Body of pancreas (tissue), 4 donors: ENCODE measurements at regions not wholly inside any gene's neighbourhood (a gene's known extent, or its start where the extent isn't known, plus 50 kb on each side); places are given as distances from the start of the nearest gene placed in this dataset.

Experiments
- ATAC-seq: fragments of 150-250 bp; one replicate; pipeline ENCODE4 v1.9.1; 2016
- DNase-seq, 4 donors: peaks; one replicate each; pipeline ENCODE4 v3.0.0-alpha.2; 2019
- H3K27ac ChIP-seq, 4 donors: fragments of 200-600 bp; sonication (generic); 1 replicate in 3 of 4; 2 replicates in 1 of 4; pipeline versions ENCODE4 v1.5.1 to v1.6.1; 2016 to 2019; ENCODE audit warnings: mild to moderate bottlenecking in 1 of 4, mixed read lengths in 1 of 4, moderate library complexity in 1 of 4
- H3K27me3 ChIP-seq, 2 donors: fragments of 200-600 bp; sonication (generic); one replicate each; pipeline ENCODE4 v1.6.0; 2016; ENCODE audit warnings: mild to moderate bottlenecking in 1 of 2
- H3K36me3 ChIP-seq, 2 donors: fragments of 200-600 bp; sonication (generic); replicated peaks in 1 of 2; 2 replicates each; pipeline ENCODE4 v1.5.1; 2016; ENCODE audit warnings: low read depth in 2 of 2; ENCODE audit not compliant: insufficient read depth in 1 of 2
- H3K4me1 ChIP-seq: fragments of 200-600 bp; sonication (generic); one replicate; pipeline ENCODE4 v1.6.0; 2016
- H3K4me3 ChIP-seq, 2 donors: fragments of 200-600 bp; sonication (generic); 1 replicate in 1 of 2; 2 replicates in 1 of 2; pipeline ENCODE4 v1.5.1; 2016 to 2019
- H3K9me3 ChIP-seq, 3 donors: fragments of 200-600 bp; sonication (generic); 1 replicate in 2 of 3; 2 replicates in 1 of 3; pipeline ENCODE4 v1.5.1; 2016
- POLR2A ChIP-seq, 3 donors: fragments of 450-650 bp; IDR thresholded peaks; one replicate each; pipeline ENCODE4 v1.6.1; 2016; ENCODE audit warnings: antibody characterized with exemption in 3 of 3, mild to moderate bottlenecking in 2 of 3
- WGBS, 2 donors: methylation state at CpG; one replicate each; pipeline ENCODE4 v1.1.5; 2017; 5-methylcytosine and 5-hydroxymethylcytosine counted together
- intact Hi-C: fragments of 100-400 bp; cut with DNase I; formaldehyde crosslinking; loops from one replicate; pipeline ENCODE4 v1.15.1; 2023
- TF ChIP-seq, protein P1 (sequence below), 7 experiments: fragments of 450-650 bp in 4 of 7; fragments of 200-600 bp in 3 of 7; sonication (generic) in 3 of 7; IDR thresholded peaks; one replicate each; pipeline ENCODE4 v1.5.1; 2016 to 2019; ENCODE audit warnings: antibody characterized with exemption in 7 of 7

DNA sequence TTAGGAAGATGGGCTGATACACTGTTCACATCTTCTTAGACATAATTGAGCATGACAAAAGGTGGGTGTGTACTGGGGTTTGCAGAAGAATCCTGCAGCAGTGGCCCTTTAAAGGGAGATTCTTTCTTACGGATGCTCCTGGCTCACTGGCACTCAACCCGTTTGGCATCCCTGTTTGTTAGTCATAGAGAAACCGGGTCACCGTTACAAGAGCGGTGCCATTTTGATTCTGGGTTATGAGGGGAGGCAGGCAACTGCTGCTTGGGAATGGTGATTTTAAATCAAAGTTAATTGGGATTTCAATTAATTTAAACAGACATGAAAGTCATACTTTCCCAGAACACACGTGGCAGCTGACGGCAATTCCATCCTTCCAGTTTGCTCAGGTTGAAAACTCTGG, 245.8 kb downstream of the AACS start:
- Histone ChIP-seq H3K4me3 (no peak overlapping the region), H3K36me3 (no peaks in the 10 kb centered on the region), H3K9me3 (no peaks in the 10 kb centered on the region), H3K4me1 (no peaks in the 10 kb centered on the region), H3K27ac (no peak overlapping the region), H3K27me3 (peaks cover 0 to 6% of the 10 kb centered on the region in 2 donors)
- ATAC-seq (no peak), DNase-seq (no peak)
- TF ChIP-seq POLR2A (IDR thresholded peaks at IDR 0.05): no peak
- TF ChIP-seq, protein P1, sequence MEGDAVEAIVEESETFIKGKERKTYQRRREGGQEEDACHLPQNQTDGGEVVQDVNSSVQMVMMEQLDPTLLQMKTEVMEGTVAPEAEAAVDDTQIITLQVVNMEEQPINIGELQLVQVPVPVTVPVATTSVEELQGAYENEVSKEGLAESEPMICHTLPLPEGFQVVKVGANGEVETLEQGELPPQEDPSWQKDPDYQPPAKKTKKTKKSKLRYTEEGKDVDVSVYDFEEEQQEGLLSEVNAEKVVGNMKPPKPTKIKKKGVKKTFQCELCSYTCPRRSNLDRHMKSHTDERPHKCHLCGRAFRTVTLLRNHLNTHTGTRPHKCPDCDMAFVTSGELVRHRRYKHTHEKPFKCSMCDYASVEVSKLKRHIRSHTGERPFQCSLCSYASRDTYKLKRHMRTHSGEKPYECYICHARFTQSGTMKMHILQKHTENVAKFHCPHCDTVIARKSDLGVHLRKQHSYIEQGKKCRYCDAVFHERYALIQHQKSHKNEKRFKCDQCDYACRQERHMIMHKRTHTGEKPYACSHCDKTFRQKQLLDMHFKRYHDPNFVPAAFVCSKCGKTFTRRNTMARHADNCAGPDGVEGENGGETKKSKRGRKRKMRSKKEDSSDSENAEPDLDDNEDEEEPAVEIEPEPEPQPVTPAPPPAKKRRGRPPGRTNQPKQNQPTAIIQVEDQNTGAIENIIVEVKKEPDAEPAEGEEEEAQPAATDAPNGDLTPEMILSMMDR (IDR thresholded peaks at IDR 0.05): no peak
- intact Hi-C loops: no loop called here
- 79 to 81% methylated on average over 7 of the region's 7 CpGs for WGBS, 2 donors

GRCh38 chr12:125312471-125312870, 247.2 kb downstream of the AACS start:
- Histone ChIP-seq H3K27me3 (peaks cover 0 to 6% of the 10 kb centered on the region in 2 donors), H3K4me3 (no peak overlapping the region), H3K4me1 (no peaks in the 10 kb centered on the region), H3K36me3 (no peaks in the 10 kb centered on the region), H3K9me3 (no peaks in the 10 kb centered on the region), H3K27ac (no peak overlapping the region)
- DNase-seq: no peak
- intact Hi-C loops: no loop called here
- TF ChIP-seq, protein P1 (IDR thresholded peaks at IDR 0.05): no peak
- no peak for TF ChIP-seq POLR2A (IDR thresholded peaks at IDR 0.05)
- 65 to 83% methylated on average over 2 to 3 of the region's 3 CpGs for WGBS, 2 donors
- no peak for ATAC-seq

GRCh38 chr12:125314051-125314755, 249.0 kb downstream of the AACS start:
- ATAC-seq: no peak
- no peak for DNase-seq
- TF ChIP-seq POLR2A (IDR thresholded peaks at IDR 0.05): no peak
- TF ChIP-seq, protein P1 (IDR thresholded peaks at IDR 0.05): no peak

DNA sequence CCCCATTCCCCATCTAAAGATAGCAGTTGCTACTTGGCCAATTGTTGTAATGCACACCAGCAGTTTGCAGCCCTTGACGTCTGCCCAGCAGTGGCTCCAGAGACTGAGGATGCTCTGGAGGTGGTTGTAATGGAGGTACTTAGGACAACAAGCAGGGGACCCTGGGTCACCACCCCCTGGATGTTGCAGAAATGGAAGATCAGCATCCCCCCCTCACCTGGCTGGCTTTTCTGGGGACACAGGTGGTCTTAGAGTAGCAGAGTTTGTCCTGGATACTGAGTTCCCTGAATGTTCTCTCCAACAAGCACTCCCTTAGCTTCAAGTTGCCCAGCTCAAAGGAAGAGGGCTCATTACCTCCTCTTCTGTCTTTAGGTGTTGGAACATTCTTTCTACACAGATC, 250.5 kb downstream of the AACS start:
- WGBS, 2 donors: 36 to 44% methylated on average over 1 of the region's 1 CpG
- Histone ChIP-seq H3K27ac (no peak overlapping the region), H3K27me3 (peaks cover 0 to 6% of the 10 kb centered on the region in 2 donors), H3K4me1 (no peaks in the 10 kb centered on the region), H3K9me3 (no peaks in the 10 kb centered on the region), H3K36me3 (no peaks in the 10 kb centered on the region), H3K4me3 (no peak overlapping the region)
- ATAC-seq: no peak
- TF ChIP-seq, protein P1 (IDR thresholded peaks at IDR 0.05): no peak
- TF ChIP-seq POLR2A (IDR thresholded peaks at IDR 0.05): no peak
- DNase-seq: no peak
- intact Hi-C loops: no loop called here

More at GRCh38 chr12:125314051-125314755, 249.0 kb downstream of the AACS start:
- WGBS, 2 donors: 20 to 22% methylated on average over 19 to 22 of the region's 22 CpGs
- H3K27me3 ChIP-seq: peaks cover 0 to 6% of the 10 kb centered on the region in 2 donors
- no peak overlapping the region for H3K27ac ChIP-seq
- no peak overlapping the region for H3K4me3 ChIP-seq
- intact Hi-C loops: no loop called here
- no peaks in the 10 kb centered on the region for H3K36me3 ChIP-seq
- H3K9me3 ChIP-seq: no peaks in the 10 kb centered on the region
- no peaks in the 10 kb centered on the region for H3K4me1 ChIP-seq

GRCh38 chr12:125320177-125320576, 254.9 kb downstream of the AACS start:
- TF ChIP-seq POLR2A (IDR thresholded peaks at IDR 0.05): no peak
- TF ChIP-seq, protein P1 (IDR thresholded peaks at IDR 0.05): no peak
- intact Hi-C loops: no loop called here
- no peak for DNase-seq
- Histone ChIP-seq H3K27ac (no peak overlapping the region), H3K4me1 (no peaks in the 10 kb centered on the region), H3K4me3 (no peak overlapping the region), H3K9me3 (no peaks in the 10 kb centered on the region), H3K36me3 (no peaks in the 10 kb centered on the region), H3K27me3 (peaks cover 0 to 1% of the 10 kb centered on the region in 2 donors)
- ATAC-seq: no peak
- 77 to 80% methylated on average over 6 of the region's 6 CpGs for WGBS, 2 donors
